ENCODE measurements at regions not wholly inside any gene's neighbourhood (a gene's known extent, or its start where the extent isn't known, plus 50 kb on each side); places are given as distances from the start of the nearest gene placed in this dataset.

DNA sequence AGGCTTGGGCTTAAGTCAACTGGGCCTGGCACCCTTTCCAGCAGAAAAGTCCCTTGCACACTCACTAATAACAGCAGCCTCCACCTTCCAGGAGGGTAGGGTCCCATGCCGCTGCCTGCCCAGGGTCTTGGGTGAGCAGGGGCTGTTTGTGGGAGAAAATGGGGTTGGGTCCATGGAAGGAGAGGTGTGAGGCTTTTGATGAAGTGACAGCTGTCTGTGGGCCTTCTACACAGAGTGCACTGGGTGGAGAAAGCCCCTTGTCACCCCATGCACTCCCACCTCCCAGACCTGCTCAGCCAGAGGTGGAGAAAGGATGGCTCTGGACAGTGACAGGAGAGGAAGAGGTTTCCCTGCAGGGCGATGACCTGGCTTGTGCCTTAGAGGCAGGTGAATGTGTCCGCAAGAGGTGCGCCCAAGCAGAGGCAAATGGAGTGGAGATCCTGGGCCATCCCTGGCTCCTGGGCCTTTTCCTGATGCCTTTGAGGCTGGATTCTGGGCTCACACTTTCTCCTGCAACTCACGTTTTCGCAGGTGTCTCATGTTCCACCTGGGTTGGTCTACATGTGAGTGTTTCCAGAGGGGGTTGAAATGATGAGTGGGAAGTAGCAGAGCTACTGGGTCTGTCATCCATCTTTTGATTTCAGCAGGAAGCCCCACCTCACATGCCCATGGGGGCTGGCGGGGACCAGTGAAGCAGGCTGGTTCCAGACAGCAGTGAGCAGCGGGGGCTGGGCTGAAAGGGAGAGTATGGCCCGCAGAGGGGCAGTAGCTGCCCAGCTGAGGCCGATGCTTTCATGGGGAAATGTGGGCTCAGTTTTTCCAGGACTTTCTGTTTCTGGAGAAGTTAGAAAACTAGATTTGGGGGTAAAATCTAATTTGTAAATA is 85.2 kb upstream of the PRR23E start:
- TF ChIP-seq EZH2 (IDR thresholded peaks at IDR 0.05; ENCODE audit: insufficient read depth, poor library complexity, severe bottlenecking) (no peak), EZH2phosphoT487 (IDR thresholded peaks at IDR 0.05; ENCODE audit: insufficient read depth, low read depth) (no peak)
